Suprapubic skin (tissue), 4 donors: ENCODE measurements at regions not wholly inside any gene's neighbourhood (a gene's known extent, or its start where the extent isn't known, plus 50 kb on each side); places are given as distances from the start of the nearest gene placed in this dataset.

Experiments used
- DNase-seq, 2 donors: peaks; one replicate each; pipeline ENCODE4 v3.0.0-alpha.2; 2019; ENCODE audit warnings: low spot score in 2 of 2
- H3K27ac ChIP-seq: fragments of 200-600 bp; sonication (generic); one replicate; pipeline ENCODE4 v1.5.1; 2019
- H3K27me3 ChIP-seq: fragments of 200-600 bp; sonication (generic); one replicate; pipeline ENCODE4 v1.5.1; 2019
- H3K36me3 ChIP-seq: fragments of 200-600 bp; sonication (generic); one replicate; pipeline ENCODE4 v1.5.1; 2019
- H3K4me1 ChIP-seq: fragments of 200-600 bp; sonication (generic); one replicate; pipeline ENCODE4 v1.5.1; 2019
- H3K4me3 ChIP-seq: fragments of 200-600 bp; sonication (generic); one replicate; pipeline ENCODE4 v1.5.1; 2019; ENCODE audit warnings: mild to moderate bottlenecking
- H3K9me3 ChIP-seq: fragments of 200-600 bp; sonication (generic); one replicate; pipeline ENCODE4 v1.5.1; 2019
- CTCF ChIP-seq, 2 donors: fragments of 200-600 bp in 1 of 2; fragments of 450-650 bp in 1 of 2; sonication (generic) in 1 of 2; IDR thresholded peaks; one replicate each; pipeline ENCODE4 v1.5.1; 2016 to 2019; ENCODE audit warnings: antibody characterized with exemption in 2 of 2, mild to moderate bottlenecking in 1 of 2, moderate library complexity in 1 of 2
- EP300 ChIP-seq: sonication (generic); formaldehyde crosslinking; IDR thresholded peaks from one replicate; pipeline ENCODE4 v1.6.1; 2017; ENCODE audit warnings: antibody characterized with exemption
- POLR2A ChIP-seq, 2 donors: fragments of 450-650 bp; IDR thresholded peaks; one replicate each; pipeline ENCODE4 v1.6.1; 2017; ENCODE audit warnings: antibody characterized with exemption in 2 of 2, mild to moderate bottlenecking in 2 of 2, moderate library complexity in 2 of 2
- POLR2AphosphoS5 ChIP-seq, 3 donors: sonication (generic); formaldehyde crosslinking; IDR thresholded peaks; one replicate each; pipeline ENCODE4 v1.6.1; 2017; ENCODE audit warnings: antibody characterized with exemption in 3 of 3
- WGBS: methylation state at CpG from one replicate; pipeline ENCODE4 v1.1.5; 2018; 5-methylcytosine and 5-hydroxymethylcytosine counted together

GRCh38 chr22:25373961-25374360 lies 154.5 kb downstream of the CRYBB2 start:
- no peaks in the 10 kb centered on the region for H3K27me3 ChIP-seq
- H3K27ac ChIP-seq = no peak overlapping the region
- peaks cover 9% of the 10 kb centered on the region for H3K4me1 ChIP-seq
- TF ChIP-seq POLR2A (IDR thresholded peaks at IDR 0.05) (no peak), POLR2AphosphoS5 (IDR thresholded peaks at IDR 0.05) (no peak), EP300 (no peak), CTCF (IDR thresholded peaks at IDR 0.05) (no peak)
- peaks cover 53% of the 10 kb centered on the region for H3K36me3 ChIP-seq
- no peak for DNase-seq
- WGBS = 95% methylated on average over 10 of the region's 10 CpGs
- H3K9me3 ChIP-seq = no peaks in the 10 kb centered on the region
- no peak overlapping the region for H3K4me3 ChIP-seq

- peaks cover 58% of the 10 kb centered on the region for H3K36me3 ChIP-seq
- 86% methylated on average over 2 of the region's 4 CpGs for WGBS
- no peaks in the 10 kb centered on the region for H3K27me3 ChIP-seq
- no peak overlapping the region for H3K4me3 ChIP-seq
- no peak for DNase-seq
- no peaks in the 10 kb centered on the region for H3K4me1 ChIP-seq
- no peak overlapping the region for H3K27ac ChIP-seq
- TF ChIP-seq POLR2A (IDR thresholded peaks at IDR 0.05) = no peak
- TF ChIP-seq POLR2AphosphoS5 (IDR thresholded peaks at IDR 0.05) = no peak
- TF ChIP-seq CTCF (IDR thresholded peaks at IDR 0.05) = no peak
- no peak for TF ChIP-seq EP300
- no peaks in the 10 kb centered on the region for H3K9me3 ChIP-seq
Observed at GRCh38 chr22:25374869-25375268, 155.4 kb downstream of the CRYBB2 start.

GRCh38 chr22:25375683-25376082 lies 156.2 kb downstream of the CRYBB2 start:
- H3K36me3 ChIP-seq = peaks cover 66% of the 10 kb centered on the region
- no peak overlapping the region for H3K4me3 ChIP-seq
- H3K4me1 ChIP-seq = no peaks in the 10 kb centered on the region
- H3K27ac ChIP-seq = no peak overlapping the region
- H3K9me3 ChIP-seq = no peaks in the 10 kb centered on the region
- H3K27me3 ChIP-seq = no peaks in the 10 kb centered on the region
- no peak for TF ChIP-seq POLR2AphosphoS5 (IDR thresholded peaks at IDR 0.05)
- no peak for TF ChIP-seq CTCF (IDR thresholded peaks at IDR 0.05)
- TF ChIP-seq EP300 = no peak
- no peak for TF ChIP-seq POLR2A (IDR thresholded peaks at IDR 0.05)
- DNase-seq = no peak
- WGBS = 77% methylated on average over 2 of the region's 11 CpGs

GRCh38 chr22:25377699-25378098 lies 158.3 kb downstream of the CRYBB2 start:
- no peak for TF ChIP-seq EP300
- no peak for TF ChIP-seq POLR2AphosphoS5 (IDR thresholded peaks at IDR 0.05)
- no peak for TF ChIP-seq POLR2A (IDR thresholded peaks at IDR 0.05)
- no peak for TF ChIP-seq CTCF (IDR thresholded peaks at IDR 0.05)
- H3K4me3 ChIP-seq = no peak overlapping the region
- no peak for DNase-seq
- H3K36me3 ChIP-seq = peaks cover 59% of the 10 kb centered on the region
- H3K27ac ChIP-seq = no peak overlapping the region
- WGBS = 98% methylated on average over 6 of the region's 6 CpGs
- no peaks in the 10 kb centered on the region for H3K27me3 ChIP-seq
- H3K9me3 ChIP-seq = no peaks in the 10 kb centered on the region
- no peaks in the 10 kb centered on the region for H3K4me1 ChIP-seq

GRCh38 chr22:25380122-25380747 lies 160.8 kb downstream of the CRYBB2 start:
- TF ChIP-seq POLR2A (IDR thresholded peaks at IDR 0.05) = no peak
- no peak for TF ChIP-seq POLR2AphosphoS5 (IDR thresholded peaks at IDR 0.05)
- TF ChIP-seq CTCF (IDR thresholded peaks at IDR 0.05) = no peak
- no peak for TF ChIP-seq EP300
- H3K27ac ChIP-seq = no peak overlapping the region
- 89% methylated on average over 3 of the region's 5 CpGs for WGBS
- no peaks in the 10 kb centered on the region for H3K27me3 ChIP-seq
- no peaks in the 10 kb centered on the region for H3K9me3 ChIP-seq
- no peaks in the 10 kb centered on the region for H3K4me1 ChIP-seq
- H3K4me3 ChIP-seq = no peak overlapping the region
- no peak for DNase-seq
- peaks cover 48% of the 10 kb centered on the region for H3K36me3 ChIP-seq
